Stromal cell of bone marrow (primary cell): ENCODE measurements at regions not wholly inside any gene's neighbourhood (a gene's known extent, or its start where the extent isn't known, plus 50 kb on each side); places are given as distances from the start of the nearest gene placed in this dataset.

Experiments used
- DNase-seq: peaks from one replicate; pipeline ENCODE4 v3.0.0-alpha.2; 2012; ENCODE audit warnings: low read depth

GRCh38 chr9:106708475-106709146 is 154.4 kb upstream of the ZNF462 start:
- DNase-seq: no peak

- DNase-seq: no peak
Observed at GRCh38 chr9:106712279-106712678, 150.7 kb upstream of the ZNF462 start.

GRCh38 chr9:106713206-106713605 is 149.8 kb upstream of the ZNF462 start:
- no peak for DNase-seq

- no peak for DNase-seq
Observed at GRCh38 chr9:106716820-106717219, 146.1 kb upstream of the ZNF462 start.

- DNase-seq: no peak
Observed at GRCh38 chr9:106717686-106718085, 145.3 kb upstream of the ZNF462 start.

GRCh38 chr9:106718936-106719335 is 144.0 kb upstream of the ZNF462 start:
- no peak for DNase-seq

GRCh38 chr9:106722051-106722753 is 140.8 kb upstream of the ZNF462 start:
- no peak for DNase-seq

- DNase-seq: no peak
Observed at GRCh38 chr9:106723926-106724325, 139.0 kb upstream of the ZNF462 start.

- no peak for DNase-seq
Observed at GRCh38 chr9:106724566-106724965, 138.4 kb upstream of the ZNF462 start.

GRCh38 chr9:106726070-106726815 is 136.7 kb upstream of the ZNF462 start:
- DNase-seq: no peak

GRCh38 chr9:106727969-106728368 is 135.0 kb upstream of the ZNF462 start:
- no peak for DNase-seq

GRCh38 chr9:106728860-106729259 is 134.1 kb upstream of the ZNF462 start:
- DNase-seq: no peak

- DNase-seq: no peak
Observed at GRCh38 chr9:106731910-106732309, 131.1 kb upstream of the ZNF462 start.

- DNase-seq: no peak
Observed at GRCh38 chr9:106733828-106734380, 129.1 kb upstream of the ZNF462 start.

GRCh38 chr9:106737516-106737915 is 125.5 kb upstream of the ZNF462 start:
- DNase-seq: no peak

- DNase-seq: no peak
Observed at GRCh38 chr9:106738109-106738508, 124.9 kb upstream of the ZNF462 start.

GRCh38 chr9:106745457-106745856 is 117.5 kb upstream of the ZNF462 start:
- DNase-seq: peak; percentile 68

GRCh38 chr9:106745876-106746275 is 117.1 kb upstream of the ZNF462 start:
- no peak for DNase-seq

- no peak for DNase-seq
Observed at GRCh38 chr9:106751681-106752080, 111.3 kb upstream of the ZNF462 start.

- no peak for DNase-seq
Observed at GRCh38 chr9:106752581-106752980, 110.4 kb upstream of the ZNF462 start.

- no peak for DNase-seq
Observed at GRCh38 chr9:106753155-106753671, 109.8 kb upstream of the ZNF462 start.

GRCh38 chr9:106755736-106756135 is 107.2 kb upstream of the ZNF462 start:
- DNase-seq: no peak

- DNase-seq: no peak
Observed at GRCh38 chr9:106757514-106757913, 105.5 kb upstream of the ZNF462 start.
